ENCODE measurements at regions not wholly inside any gene's neighbourhood (a gene's known extent, or its start where the extent isn't known, plus 50 kb on each side); places are given as distances from the start of the nearest gene placed in this dataset.

GRCh38 chr7:148540041-148540738 is 50.4 kb upstream of the C7orf33 start:
- no peak for TF ChIP-seq TARDBP (IDR thresholded peaks at IDR 0.05)
- TF ChIP-seq NFRKB (IDR thresholded peaks at IDR 0.05) = no peak
- TF ChIP-seq ELF4 (IDR thresholded peaks at IDR 0.05) = no peak
- no peak for TF ChIP-seq FOXM1 (IDR thresholded peaks at IDR 0.05; ENCODE audit: borderline replicate concordance)
- TF ChIP-seq L3MBTL2 (conservative IDR thresholded peaks at IDR 0.05) = no peak
- TF ChIP-seq HDGF (IDR thresholded peaks at IDR 0.05; ENCODE audit: borderline replicate concordance) = no peak
- TF ChIP-seq ZNF384 (IDR thresholded peaks at IDR 0.05) = no peak
- TF ChIP-seq BHLHE40 (IDR thresholded peaks at IDR 0.05; ENCODE audit: borderline replicate concordance) = no peak
- TF ChIP-seq SP1 (IDR thresholded peaks at IDR 0.05) = no peak
- no peak for TF ChIP-seq ARNT (IDR thresholded peaks at IDR 0.05)

All from HEK293T (cell line).